ENCODE measurements at regions not wholly inside any gene's neighbourhood (a gene's known extent, or its start where the extent isn't known, plus 50 kb on each side); places are given as distances from the start of the nearest gene placed in this dataset.

DNA sequence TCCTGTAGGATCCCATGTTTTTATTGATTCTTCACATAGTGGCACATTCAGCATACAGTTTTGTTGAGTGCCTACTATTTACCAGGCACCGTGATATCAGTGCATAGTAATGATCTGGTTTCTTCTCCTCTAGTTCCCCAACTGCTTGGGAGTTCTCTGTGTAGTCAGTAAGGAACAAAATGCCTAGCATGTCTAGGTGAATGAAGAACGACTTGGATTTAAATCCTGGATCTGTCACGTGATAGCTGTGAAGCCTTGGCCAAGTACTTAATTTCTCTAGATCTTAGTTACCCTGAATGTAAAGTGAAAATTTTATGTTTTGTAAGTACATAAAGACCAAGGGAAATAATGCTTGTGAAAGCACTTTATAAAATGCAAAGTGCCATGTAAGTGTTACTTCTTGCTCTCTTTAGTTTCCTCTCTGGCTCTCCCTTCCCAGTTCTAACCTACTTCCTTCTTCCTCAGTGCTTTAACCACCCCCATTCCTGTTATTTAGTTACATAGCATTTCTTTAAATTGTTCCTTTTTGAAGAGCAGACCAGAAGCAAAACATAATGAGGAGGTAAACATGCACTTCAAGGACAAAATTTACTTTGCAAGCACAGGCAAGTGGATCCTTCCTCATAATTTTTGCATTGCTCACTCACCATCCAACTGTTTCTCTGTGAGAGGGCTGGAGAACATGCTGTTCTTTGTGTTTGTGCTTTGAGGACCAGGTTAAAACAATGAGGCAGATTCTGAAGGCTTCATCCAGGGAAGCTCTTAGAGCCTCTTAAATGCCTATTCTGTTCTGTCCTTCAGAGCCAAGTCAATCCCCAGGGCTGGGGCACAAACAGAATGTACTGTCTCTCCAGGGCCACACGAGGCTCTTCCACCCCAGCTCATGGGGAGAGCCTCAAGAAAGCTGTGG is 353.9 kb upstream of the TENM4 start:
- no peak for TF ChIP-seq POLR2A (IDR thresholded peaks at IDR 0.05; ENCODE audit: low read depth, low read length)
- TF ChIP-seq, protein P1, sequence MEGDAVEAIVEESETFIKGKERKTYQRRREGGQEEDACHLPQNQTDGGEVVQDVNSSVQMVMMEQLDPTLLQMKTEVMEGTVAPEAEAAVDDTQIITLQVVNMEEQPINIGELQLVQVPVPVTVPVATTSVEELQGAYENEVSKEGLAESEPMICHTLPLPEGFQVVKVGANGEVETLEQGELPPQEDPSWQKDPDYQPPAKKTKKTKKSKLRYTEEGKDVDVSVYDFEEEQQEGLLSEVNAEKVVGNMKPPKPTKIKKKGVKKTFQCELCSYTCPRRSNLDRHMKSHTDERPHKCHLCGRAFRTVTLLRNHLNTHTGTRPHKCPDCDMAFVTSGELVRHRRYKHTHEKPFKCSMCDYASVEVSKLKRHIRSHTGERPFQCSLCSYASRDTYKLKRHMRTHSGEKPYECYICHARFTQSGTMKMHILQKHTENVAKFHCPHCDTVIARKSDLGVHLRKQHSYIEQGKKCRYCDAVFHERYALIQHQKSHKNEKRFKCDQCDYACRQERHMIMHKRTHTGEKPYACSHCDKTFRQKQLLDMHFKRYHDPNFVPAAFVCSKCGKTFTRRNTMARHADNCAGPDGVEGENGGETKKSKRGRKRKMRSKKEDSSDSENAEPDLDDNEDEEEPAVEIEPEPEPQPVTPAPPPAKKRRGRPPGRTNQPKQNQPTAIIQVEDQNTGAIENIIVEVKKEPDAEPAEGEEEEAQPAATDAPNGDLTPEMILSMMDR (conservative IDR thresholded peaks at IDR 0.05; ENCODE audit: low read depth, low read length): no peak
- no peak for TF ChIP-seq SMC3 (IDR thresholded peaks at IDR 0.05; ENCODE audit: low read depth, low read length)
- no peak for TF ChIP-seq MAFK (IDR thresholded peaks at IDR 0.05; ENCODE audit: low read depth, low read length)
- no peak for TF ChIP-seq MAZ (IDR thresholded peaks at IDR 0.05; ENCODE audit: borderline replicate concordance, low read depth, low read length)
- TF ChIP-seq MXI1 (IDR thresholded peaks at IDR 0.05; ENCODE audit: borderline replicate concordance, low read depth, low read length): no peak
- no peak for TF ChIP-seq RAD21 (IDR thresholded peaks at IDR 0.05; ENCODE audit: low read length)
- TF ChIP-seq RFX5 (IDR thresholded peaks at IDR 0.05; ENCODE audit: low read depth, low read length): no peak
